GM19324 (cell line): ENCODE measurements at regions not wholly inside any gene's neighbourhood (a gene's known extent, or its start where the extent isn't known, plus 50 kb on each side); places are given as distances from the start of the nearest gene placed in this dataset.
"Not testable (repeated sequence)": the region's sequence is repeated elsewhere in the genome, so short reads cannot be mapped to it uniquely, and the experiment has no call there.

Experiments
- ATAC-seq: cut with Tn5 transposase; IDR thresholded peaks from one replicate; pipeline ENCODE4 v1.9.1; 2021; ENCODE audit warnings: mild to moderate bottlenecking, moderate library complexity; ENCODE audit not compliant: unreplicated experiment, low FRiP score

- ATAC-seq: no peak
Observed at GRCh38 chr13:108083056-108083455, 132.3 kb downstream of the LIG4 start.

- no peak for ATAC-seq
Observed at GRCh38 chr13:108082481-108082880, 132.9 kb downstream of the LIG4 start.

GRCh38 chr13:108077284-108077683 is 138.1 kb downstream of the LIG4 start:
- no peak for ATAC-seq

GRCh38 chr13:108074429-108074828 is 140.9 kb downstream of the LIG4 start:
- not testable (repeated sequence) for ATAC-seq

DNA sequence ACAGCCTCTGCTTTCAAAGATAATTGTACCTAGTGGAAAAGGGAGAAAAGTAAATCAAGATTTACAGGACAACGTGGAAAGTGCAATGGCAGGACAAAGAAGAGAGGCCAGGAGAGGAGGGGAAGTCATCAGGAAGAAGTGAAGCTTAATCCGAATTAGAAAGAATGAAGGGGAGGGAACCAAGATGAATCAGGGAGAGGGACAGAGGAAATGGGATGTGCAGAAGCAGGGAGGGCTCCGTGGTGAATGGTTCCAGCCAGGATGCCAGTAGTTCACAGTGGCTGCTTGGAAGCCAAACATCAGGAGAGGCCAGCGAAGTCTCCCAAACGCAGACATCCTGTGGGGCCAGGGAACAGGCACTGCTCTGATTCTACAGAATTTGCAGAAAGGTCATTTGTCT is 144.4 kb downstream of the LIG4 start:
- ATAC-seq: no peak

DNA sequence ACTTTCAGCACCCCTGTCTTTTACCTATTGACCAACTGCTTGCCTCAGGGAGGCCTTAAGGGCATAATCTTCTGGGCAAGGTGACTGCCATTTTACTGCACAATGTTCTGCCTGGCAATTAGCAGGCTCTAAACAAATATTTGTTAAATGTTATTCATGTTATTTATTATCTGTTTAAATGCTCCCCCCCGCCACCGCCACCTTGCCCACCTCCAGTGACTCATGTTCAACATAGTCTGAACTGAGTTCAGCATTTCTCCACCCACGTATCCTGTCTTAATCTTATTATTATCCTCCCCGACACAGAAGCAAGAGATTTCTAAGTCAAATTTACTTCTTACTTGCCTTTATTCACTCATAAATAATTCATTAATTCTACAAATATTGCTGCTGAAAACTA is 144.8 kb downstream of the LIG4 start:
- ATAC-seq: no peak

- no peak for ATAC-seq
Observed at GRCh38 chr13:108069521-108070210, 145.7 kb downstream of the LIG4 start.

GRCh38 chr13:108064372-108064771 is 151.0 kb downstream of the LIG4 start:
- not testable (repeated sequence) for ATAC-seq

- no peak for ATAC-seq
Observed at GRCh38 chr13:108060111-108060510, 155.2 kb downstream of the LIG4 start.

GRCh38 chr13:108056278-108056677 is 159.1 kb downstream of the LIG4 start:
- no peak for ATAC-seq

DNA sequence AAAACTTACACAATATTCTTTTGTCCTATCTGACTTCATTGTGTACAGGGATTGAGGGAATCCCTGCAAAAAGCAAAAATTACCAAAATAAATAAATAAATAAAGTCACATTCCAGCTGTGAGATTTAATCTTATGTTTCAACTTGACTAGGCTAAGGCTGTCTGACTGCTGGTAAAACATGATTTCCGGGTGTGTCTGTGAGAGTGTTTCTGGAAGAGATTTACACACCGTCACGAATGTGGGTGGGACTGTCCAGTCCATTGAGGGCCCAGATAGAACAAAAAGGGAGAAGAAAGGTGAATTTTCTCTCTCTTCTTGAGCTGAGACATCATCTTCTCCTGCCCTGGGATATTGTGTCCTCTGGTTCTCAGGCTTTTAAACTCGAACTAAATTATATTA is 166.1 kb downstream of the LIG4 start:
- ATAC-seq: no peak

DNA sequence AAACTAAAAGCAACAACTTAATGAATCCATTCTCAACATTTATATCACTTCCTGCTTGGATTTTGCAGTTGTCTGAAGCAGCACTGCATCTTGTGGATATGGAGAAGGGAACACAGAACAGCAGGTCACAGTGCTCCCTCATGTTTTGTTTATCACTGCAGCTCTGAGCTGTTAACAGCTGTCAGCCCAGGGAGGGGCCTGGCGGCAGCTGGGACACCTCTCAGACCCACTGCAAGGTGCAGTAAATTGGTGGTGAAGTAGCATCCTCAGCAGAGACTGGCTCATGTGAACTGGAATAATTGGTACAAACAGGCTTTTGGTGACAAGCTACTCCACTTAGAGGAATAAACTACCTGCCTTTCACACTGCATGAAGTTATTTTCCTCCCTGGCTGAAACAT is 170.4 kb downstream of the LIG4 start:
- no peak for ATAC-seq

- ATAC-seq: not testable (repeated sequence)
Observed at GRCh38 chr13:108042866-108043265, 172.5 kb downstream of the LIG4 start.

DNA sequence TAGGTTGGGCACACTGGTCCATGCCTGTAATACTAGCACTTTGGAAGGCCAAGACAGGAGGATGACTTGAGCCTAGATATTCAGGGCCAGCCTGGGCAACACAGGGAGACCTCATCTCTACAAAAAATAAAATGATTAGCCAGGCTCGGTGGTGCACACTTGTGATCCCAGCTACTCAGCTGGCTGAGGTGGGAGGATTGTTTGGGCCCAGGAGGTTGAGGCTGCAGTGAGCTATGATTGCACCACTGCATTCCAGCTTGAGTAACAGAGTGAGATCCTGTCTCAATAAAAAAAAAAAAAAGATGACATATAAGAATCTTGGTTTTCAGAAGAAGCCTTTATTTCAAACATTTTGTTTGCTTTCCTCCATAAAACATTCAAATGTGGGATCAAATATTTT is 178.0 kb downstream of the LIG4 start:
- ATAC-seq: no peak

DNA sequence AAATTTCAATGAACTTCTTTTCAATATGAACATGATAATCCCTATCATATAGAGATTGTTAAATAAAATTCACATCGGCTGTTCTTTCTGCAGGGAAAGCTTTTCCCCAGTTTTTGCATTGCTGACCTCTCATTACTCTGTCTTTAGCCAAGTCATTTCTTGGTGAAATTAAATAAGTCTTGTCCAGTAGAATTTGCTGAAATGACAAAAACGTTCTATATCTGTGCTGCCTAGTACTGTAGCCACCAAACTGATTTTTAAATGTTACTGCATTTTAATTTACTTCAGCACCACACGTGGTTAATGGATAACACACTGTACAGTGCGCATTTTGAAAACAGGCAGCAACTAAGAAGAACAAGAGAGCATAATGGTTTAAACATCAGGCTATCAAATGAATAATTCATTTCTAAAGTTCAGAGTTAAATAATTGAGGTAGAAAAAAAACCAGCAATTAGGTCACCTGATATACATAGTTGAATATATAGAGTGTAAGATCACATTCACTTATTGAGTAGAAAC is 178.9 kb downstream of the LIG4 start:
- ATAC-seq: no peak

DNA sequence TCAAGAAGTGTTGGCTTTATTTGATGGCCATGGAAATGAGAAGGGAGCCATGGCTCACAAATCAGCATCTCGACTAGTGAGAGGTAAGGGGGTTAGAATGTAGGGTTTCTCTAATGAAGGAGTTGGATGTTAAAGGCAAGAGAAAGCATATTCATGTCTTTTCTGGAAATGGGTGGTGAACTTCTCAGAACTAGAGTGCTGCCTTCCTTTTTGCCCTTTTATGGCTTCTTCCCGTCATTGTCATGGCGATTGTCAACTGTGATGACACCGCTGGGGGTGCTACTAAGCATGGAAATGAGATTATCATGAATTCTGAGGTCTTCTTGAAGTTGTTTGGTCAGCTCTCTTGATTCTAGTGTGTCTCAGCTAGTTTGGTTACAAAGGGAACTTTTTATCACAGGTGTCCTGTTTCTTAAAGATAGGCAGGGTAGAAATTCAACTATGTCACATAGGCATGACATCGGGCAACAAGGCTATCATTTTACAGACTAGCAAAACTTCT is 180.4 kb downstream of the LIG4 start:
- no peak for ATAC-seq

- no peak for ATAC-seq
Observed at GRCh38 chr13:108033800-108034707, 181.3 kb downstream of the LIG4 start.

DNA sequence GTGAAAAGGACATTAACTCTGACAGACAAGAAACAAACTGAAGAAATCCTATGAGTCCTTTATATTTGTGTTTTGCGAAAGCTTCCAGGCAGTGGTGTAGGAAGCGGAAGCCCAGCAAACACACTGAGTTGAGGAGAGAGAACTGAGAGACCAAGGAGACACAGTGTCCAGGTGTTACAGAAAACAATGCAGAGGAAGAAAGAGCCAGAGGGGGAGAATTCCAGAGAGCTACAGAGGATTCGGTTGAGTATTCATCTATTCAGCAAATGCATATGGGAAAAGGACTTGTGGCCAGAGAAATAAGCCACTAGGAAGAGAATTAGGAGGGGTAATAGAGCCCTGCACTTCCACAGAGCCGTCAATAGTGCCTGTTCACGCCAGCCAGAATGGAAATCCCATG is 183.5 kb downstream of the LIG4 start:
- ATAC-seq: no peak

GRCh38 chr13:108030769-108031168 is 184.6 kb downstream of the LIG4 start:
- ATAC-seq: no peak

GRCh38 chr13:108026680-108027410 is 188.5 kb downstream of the LIG4 start:
- ATAC-seq: no peak

GRCh38 chr13:108020027-108020426 is 195.3 kb downstream of the LIG4 start:
- ATAC-seq: no peak
